ENCODE measurements at regions not wholly inside any gene's neighbourhood (a gene's known extent, or its start where the extent isn't known, plus 50 kb on each side); places are given as distances from the start of the nearest gene placed in this dataset.

- TF ChIP-seq CTCF (IDR thresholded peaks at IDR 0.05) (no peak), POLR2AphosphoS5 (IDR thresholded peaks at IDR 0.05) (no peak), EP300 (IDR thresholded peaks at IDR 0.05) (no peak), POLR2A (IDR thresholded peaks at IDR 0.05) (no peak)
These were observed 58.6 kb upstream of the NYAP2 start for GRCh38 chr2:225340923-225341322.

All from suprapubic skin (tissue), 4 donors.